PFSK-1 (cell line): ENCODE measurements at regions not wholly inside any gene's neighbourhood (a gene's known extent, or its start where the extent isn't known, plus 50 kb on each side); places are given as distances from the start of the nearest gene placed in this dataset.

ENCODE experiments used
- FOXP2 ChIP-seq: optimal IDR thresholded peaks from 2 replicates; pipeline ENCODE3; 2011; ENCODE audit warnings: borderline replicate concordance, control low read depth, inconsistent platforms; ENCODE audit not compliant: insufficient read depth; ENCODE audit errors: extremely low read length, extremely low read depth
- POLR2AphosphoS5 ChIP-seq: IDR thresholded peaks from 2 replicates; pipeline ENCODE4 v1.6.1; 2012; ENCODE audit warnings: low read depth, mild to moderate bottlenecking, control low read depth, low read length, moderate library complexity
- SIN3A ChIP-seq: IDR thresholded peaks from 2 replicates; pipeline ENCODE4 v1.6.1; 2012; ENCODE audit warnings: mild to moderate bottlenecking, low read length, moderate library complexity, borderline replicate concordance; ENCODE audit not compliant: insufficient read depth
- TAF1 ChIP-seq: IDR thresholded peaks from 2 replicates; pipeline ENCODE4 v1.6.1; 2012; ENCODE audit warnings: low read length, control low read depth, borderline replicate concordance; ENCODE audit not compliant: insufficient read depth
- TF ChIP-seq, protein P1 (sequence below), 2 experiments: IDR thresholded peaks; 2 replicates each; pipeline versions ENCODE4 v1.6.1 to v1.8.0; 2011 to 2012; ENCODE audit warnings: low read depth in 2 of 2, low read length in 2 of 2, control low read depth in 1 of 2, inconsistent platforms in 1 of 2, mild to moderate bottlenecking in 1 of 2, moderate library complexity in 1 of 2; ENCODE audit not compliant: insufficient read depth in 1 of 2

DNA sequence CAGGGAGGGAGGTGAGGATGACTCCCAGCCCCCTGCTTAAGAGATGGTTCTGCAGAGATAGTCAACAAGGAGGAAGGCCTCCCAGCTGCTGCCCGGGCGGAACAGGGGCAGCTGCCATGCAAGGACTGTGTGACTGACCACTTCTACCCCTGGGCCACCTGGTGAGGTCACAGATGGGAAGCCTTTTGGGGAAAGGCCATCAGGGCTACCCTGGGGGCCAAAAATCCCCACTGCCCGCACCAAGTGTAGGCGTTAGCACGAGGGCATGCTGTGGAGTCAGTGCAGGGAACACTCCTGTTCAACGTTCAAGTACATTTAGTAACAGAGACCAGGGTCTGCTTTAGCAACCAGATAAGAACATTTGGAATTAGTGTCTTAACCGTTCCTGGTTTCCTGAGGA, 372.9 kb downstream of the BRD1 start:
- no peak for TF ChIP-seq FOXP2
- no peak for TF ChIP-seq TAF1
- no peak for TF ChIP-seq SIN3A
- TF ChIP-seq POLR2AphosphoS5: no peak
- TF ChIP-seq, protein P1, sequence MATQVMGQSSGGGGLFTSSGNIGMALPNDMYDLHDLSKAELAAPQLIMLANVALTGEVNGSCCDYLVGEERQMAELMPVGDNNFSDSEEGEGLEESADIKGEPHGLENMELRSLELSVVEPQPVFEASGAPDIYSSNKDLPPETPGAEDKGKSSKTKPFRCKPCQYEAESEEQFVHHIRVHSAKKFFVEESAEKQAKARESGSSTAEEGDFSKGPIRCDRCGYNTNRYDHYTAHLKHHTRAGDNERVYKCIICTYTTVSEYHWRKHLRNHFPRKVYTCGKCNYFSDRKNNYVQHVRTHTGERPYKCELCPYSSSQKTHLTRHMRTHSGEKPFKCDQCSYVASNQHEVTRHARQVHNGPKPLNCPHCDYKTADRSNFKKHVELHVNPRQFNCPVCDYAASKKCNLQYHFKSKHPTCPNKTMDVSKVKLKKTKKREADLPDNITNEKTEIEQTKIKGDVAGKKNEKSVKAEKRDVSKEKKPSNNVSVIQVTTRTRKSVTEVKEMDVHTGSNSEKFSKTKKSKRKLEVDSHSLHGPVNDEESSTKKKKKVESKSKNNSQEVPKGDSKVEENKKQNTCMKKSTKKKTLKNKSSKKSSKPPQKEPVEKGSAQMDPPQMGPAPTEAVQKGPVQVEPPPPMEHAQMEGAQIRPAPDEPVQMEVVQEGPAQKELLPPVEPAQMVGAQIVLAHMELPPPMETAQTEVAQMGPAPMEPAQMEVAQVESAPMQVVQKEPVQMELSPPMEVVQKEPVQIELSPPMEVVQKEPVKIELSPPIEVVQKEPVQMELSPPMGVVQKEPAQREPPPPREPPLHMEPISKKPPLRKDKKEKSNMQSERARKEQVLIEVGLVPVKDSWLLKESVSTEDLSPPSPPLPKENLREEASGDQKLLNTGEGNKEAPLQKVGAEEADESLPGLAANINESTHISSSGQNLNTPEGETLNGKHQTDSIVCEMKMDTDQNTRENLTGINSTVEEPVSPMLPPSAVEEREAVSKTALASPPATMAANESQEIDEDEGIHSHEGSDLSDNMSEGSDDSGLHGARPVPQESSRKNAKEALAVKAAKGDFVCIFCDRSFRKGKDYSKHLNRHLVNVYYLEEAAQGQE (IDR thresholded peaks at IDR 0.05; ENCODE audit: insufficient read depth in 1 of 2, low read depth in 2 of 2, low read length in 2 of 2): no peak

DNA sequence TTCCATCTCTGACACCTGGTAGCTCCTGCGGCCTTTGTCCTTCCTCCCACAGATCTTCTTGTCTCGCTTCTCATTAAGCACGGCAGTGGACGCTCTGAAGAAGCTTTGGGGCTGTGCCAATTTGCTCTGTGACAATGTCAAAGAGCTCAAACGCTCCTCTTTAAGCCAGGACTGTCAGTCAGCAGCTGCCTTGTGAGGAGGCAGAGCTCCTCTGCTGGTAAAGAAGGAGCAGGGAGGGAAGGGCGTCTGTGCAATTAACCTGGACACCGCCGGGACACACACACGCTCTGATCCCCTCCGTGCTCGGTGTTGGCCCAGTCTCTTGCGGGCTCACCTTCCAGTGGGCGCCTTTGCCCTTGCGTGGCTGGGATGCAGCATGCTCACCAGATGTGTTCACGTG, 373.9 kb downstream of the BRD1 start:
- no peak for TF ChIP-seq FOXP2
- TF ChIP-seq, protein P1 (IDR thresholded peaks at IDR 0.05; ENCODE audit: insufficient read depth in 1 of 2, low read depth in 2 of 2, low read length in 2 of 2): no peak

DNA sequence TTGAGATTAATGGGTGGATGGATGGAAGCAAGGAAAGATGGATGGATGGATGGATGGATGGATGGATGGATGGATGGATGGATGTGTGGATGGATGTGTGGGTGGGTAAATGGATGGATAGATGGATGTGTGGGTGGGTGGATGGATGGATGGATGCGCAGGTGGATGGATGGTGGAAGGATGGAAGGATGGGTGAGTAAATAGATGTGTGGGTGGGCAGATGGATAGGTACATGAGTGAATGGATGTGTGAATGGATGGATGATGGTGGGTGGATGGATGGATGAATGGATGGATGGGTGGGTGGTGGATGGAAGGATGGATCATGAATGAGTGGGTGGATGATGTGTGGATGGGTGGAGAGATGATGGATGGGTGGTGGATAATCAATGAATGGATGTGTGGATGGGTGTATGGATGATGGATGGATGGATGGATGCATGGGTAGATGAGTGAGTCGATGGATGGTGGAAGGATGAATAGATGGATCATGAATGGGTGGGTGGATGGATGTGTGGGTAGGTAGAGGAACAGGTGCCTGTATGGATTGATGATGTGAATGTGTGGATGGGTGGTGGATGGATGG, 375.2 kb downstream of the BRD1 start:
- no peak for TF ChIP-seq TAF1
- TF ChIP-seq FOXP2: no peak
- TF ChIP-seq POLR2AphosphoS5: no peak
- TF ChIP-seq SIN3A: no peak
- TF ChIP-seq, protein P1 (IDR thresholded peaks at IDR 0.05; ENCODE audit: insufficient read depth in 1 of 2, low read depth in 2 of 2, low read length in 2 of 2): no peak

DNA sequence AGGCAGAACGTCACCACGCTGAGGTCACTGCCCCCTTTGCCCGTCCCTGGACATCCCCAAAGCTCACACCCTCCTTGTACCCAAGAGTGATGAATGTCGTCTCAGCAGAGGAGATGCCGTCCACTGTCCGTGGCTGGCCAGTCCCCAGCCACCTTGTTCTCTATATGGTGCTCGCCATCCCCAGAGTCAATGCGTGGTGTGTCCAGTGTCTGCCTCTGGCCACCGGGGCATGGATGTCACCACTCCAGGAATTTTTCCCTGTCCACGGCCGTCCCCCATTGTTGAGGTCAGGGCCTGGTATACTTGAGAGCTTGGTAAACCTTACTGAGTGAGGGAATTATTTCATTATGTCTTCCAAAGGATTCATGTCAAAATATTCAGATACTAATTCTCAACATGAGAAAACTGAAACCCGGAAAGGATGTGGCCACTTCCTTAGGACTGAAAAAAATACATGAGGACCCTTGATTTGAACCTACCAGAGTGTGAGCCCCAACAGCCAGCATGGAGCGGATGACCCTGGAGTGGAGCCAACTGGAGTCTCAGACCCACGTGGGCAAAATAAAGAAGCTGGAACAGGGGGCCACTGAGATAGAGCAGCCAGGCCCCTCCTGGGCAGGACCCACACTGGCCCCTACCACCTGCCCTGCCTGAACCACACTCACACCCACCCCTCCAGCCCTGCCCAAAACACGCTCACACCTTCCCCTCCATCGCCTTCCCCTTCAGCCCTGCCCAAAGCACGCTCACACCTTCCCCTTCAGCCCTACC, 376.4 kb downstream of the BRD1 start:
- TF ChIP-seq, protein P1 (IDR thresholded peaks at IDR 0.05; ENCODE audit: insufficient read depth in 1 of 2, low read depth in 2 of 2, low read length in 2 of 2): no peak
- TF ChIP-seq TAF1: no peak
- TF ChIP-seq FOXP2: no peak
- TF ChIP-seq POLR2AphosphoS5: no peak
- TF ChIP-seq SIN3A: no peak
